Mononuclear cell (primary cell): ENCODE measurements at regions not wholly inside any gene's neighbourhood (a gene's known extent, or its start where the extent isn't known, plus 50 kb on each side); places are given as distances from the start of the nearest gene placed in this dataset.
"Not testable (repeated sequence)": the region's sequence is repeated elsewhere in the genome, so short reads cannot be mapped to it uniquely, and the experiment has no call there.

Experiments
- H3K27me3 ChIP-seq: 2 replicates; pipeline ENCODE4 v1.6.0; 2011; ENCODE audit warnings: low read length, control low read depth; ENCODE audit not compliant: insufficient read depth
- H3K4me1 ChIP-seq: 2 replicates; pipeline ENCODE4 v1.5.1; 2011; ENCODE audit warnings: mild to moderate bottlenecking, low read length, control low read depth; ENCODE audit not compliant: insufficient read depth
- H3K4me3 ChIP-seq: 2 replicates; pipeline ENCODE4 v1.5.1; 2011; ENCODE audit warnings: mild to moderate bottlenecking, low read length, moderate library complexity
- H3K9me3 ChIP-seq: 2 replicates; pipeline ENCODE4 v1.5.1; 2011; ENCODE audit warnings: low read depth, mild to moderate bottlenecking, control low read depth, low read length

DNA sequence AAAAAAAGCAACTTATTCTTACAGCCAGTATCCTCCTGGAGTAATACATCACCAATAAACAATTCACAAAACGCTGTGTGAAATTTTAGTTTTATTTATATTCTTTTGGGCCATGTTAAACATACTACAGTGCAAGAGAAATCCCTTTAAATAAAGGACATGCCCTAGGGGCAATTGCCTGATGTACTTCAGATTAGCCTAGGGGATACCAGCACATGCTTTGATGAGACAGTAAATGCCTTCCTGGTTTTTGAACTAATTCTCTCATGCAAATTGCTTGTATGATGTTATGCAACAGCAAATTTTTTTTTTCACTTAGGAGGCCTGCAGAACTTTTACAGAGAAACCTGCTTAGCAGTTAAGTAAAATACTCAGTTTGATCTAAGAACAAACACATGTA lies 711.9 kb upstream of the FRG1 start:
- Histone ChIP-seq H3K4me3 (no peak overlapping the region), H3K27me3 (no peaks in the 10 kb centered on the region), H3K9me3 (no peaks in the 10 kb centered on the region), H3K4me1 (no peaks in the 10 kb centered on the region)

DNA sequence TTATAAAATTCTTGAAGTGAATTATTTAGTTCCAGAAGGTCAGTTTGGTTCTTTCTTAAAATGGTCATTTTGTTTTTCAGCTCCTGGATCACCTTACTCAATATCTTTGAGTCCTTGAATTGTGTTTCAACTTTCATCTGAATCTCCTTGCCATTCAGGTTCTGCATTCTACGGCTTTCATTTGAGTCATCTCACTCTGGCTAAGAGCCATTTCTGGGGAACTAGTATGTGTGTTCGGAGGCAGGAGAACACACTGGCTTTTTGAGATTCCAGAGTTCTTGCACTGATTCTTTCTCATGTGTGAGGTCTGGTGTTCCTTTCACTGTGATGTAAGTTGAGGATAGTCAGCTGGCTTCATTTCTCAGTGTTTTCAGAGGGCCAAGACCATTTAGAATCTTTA lies 708.4 kb upstream of the FRG1 start:
- H3K4me3 ChIP-seq: no peak overlapping the region
- no peaks in the 10 kb centered on the region for H3K27me3 ChIP-seq
- no peaks in the 10 kb centered on the region for H3K9me3 ChIP-seq
- H3K4me1 ChIP-seq: no peaks in the 10 kb centered on the region

GRCh38 chr4:189233754-189234153 lies 706.9 kb upstream of the FRG1 start:
- not testable (repeated sequence) for H3K4me1 ChIP-seq, H3K27me3 ChIP-seq, H3K4me3 ChIP-seq, H3K9me3 ChIP-seq

- H3K27me3 ChIP-seq, H3K4me3 ChIP-seq, H3K4me1 ChIP-seq, H3K9me3 ChIP-seq: not testable (repeated sequence)
Observed at GRCh38 chr4:189234948-189235347, 705.7 kb upstream of the FRG1 start.

DNA sequence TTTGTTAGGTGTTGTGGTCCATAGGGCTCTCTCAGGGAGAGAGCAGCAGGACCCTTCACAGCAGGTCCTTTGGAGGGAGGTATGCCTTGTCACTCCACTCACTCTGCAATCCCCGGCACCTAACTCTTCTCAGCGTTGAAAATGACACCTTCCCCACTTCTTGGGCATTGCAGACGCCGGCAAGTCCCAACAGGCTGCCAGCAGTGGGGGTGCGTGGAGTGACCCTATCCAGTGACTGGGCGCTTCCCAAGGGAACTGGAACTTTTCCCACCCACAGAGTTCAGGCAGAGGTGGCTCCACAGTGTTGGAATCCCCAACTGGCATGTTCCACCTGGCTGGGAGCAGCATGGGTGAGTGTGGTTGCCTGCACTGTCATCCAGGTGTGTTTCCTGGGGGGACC lies 705.1 kb upstream of the FRG1 start:
- Histone ChIP-seq H3K4me3 (no peak overlapping the region), H3K27me3 (no peaks in the 10 kb centered on the region), H3K4me1 (no peaks in the 10 kb centered on the region), H3K9me3 (no peaks in the 10 kb centered on the region)

DNA sequence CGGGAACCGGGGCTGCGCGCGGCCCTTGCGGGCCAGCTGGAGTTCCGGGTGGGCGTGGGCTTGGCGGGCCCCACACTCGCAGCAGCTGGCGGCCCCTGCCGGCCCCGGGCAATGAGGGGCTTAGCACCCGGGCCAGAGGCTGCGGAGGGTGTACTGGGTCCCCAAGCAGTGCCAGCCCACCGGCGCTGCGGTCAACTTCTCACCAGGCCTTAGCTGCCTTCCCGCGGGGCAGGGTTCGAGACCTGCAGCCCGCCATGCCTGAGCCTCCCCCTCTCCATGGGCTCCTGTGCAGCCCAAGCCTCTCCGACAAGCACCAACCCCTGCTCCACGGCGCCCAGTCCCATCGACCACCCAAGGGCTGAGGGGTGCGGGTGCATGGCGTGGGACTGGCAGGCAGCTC lies 704.4 kb upstream of the FRG1 start:
- not testable (repeated sequence) for H3K27me3 ChIP-seq, H3K4me3 ChIP-seq, H3K4me1 ChIP-seq, H3K9me3 ChIP-seq

- H3K9me3 ChIP-seq: no peaks in the 10 kb centered on the region
- H3K4me1 ChIP-seq: no peaks in the 10 kb centered on the region
- H3K4me3 ChIP-seq: no peak overlapping the region
- H3K27me3 ChIP-seq: no peaks in the 10 kb centered on the region
Observed at GRCh38 chr4:189237340-189237739, 703.3 kb upstream of the FRG1 start.

DNA sequence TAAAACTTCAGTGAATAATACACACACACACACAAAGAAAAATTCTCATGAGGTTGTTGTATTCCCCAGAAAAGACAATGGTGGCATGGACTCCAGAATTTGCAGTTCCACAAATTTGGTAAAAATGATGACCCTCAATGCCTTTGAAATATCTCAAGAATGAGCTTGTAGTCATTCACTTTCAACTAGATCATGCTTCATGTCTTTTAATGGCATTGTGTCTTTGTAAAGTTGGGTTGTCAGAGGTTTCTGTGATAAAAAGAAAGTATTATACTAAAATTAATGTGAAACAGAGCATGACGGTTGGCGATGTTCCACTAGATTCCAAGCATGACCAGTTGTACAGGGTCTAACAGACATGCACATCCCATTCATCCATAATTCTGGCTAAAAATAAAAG lies 685.0 kb upstream of the FRG1 start:
- no peaks in the 10 kb centered on the region for H3K4me1 ChIP-seq
- H3K4me3 ChIP-seq: no peak overlapping the region
- H3K9me3 ChIP-seq: peaks cover 6% of the 10 kb centered on the region
- no peaks in the 10 kb centered on the region for H3K27me3 ChIP-seq

GRCh38 chr4:189261475-189261874 lies 679.2 kb upstream of the FRG1 start:
- Histone ChIP-seq H3K4me3 (no peak overlapping the region), H3K27me3 (no peaks in the 10 kb centered on the region), H3K4me1 (no peaks in the 10 kb centered on the region), H3K9me3 (no peaks in the 10 kb centered on the region)

DNA sequence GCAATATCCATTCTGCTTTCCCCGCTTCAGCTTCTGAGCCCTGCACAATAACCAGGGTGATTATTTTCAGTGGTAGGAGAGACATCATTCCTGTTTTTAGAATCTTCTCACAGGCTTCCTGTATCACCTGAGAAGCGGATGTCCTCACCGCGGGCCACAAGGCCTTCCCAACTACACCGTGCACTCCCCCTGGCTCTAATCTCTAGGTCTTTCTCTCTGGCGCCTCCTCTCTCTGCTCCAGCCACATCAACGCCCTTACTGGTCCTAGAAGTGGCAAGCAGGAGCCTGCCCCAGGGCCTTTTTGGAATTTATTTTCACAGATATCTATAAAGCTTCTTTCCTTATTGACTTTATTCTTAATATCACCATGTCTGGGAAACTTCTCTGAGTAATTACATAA lies 675.2 kb upstream of the FRG1 start:
- Histone ChIP-seq H3K9me3 (no peaks in the 10 kb centered on the region), H3K27me3 (no peaks in the 10 kb centered on the region), H3K4me3 (no peak overlapping the region), H3K4me1 (no peaks in the 10 kb centered on the region)

DNA sequence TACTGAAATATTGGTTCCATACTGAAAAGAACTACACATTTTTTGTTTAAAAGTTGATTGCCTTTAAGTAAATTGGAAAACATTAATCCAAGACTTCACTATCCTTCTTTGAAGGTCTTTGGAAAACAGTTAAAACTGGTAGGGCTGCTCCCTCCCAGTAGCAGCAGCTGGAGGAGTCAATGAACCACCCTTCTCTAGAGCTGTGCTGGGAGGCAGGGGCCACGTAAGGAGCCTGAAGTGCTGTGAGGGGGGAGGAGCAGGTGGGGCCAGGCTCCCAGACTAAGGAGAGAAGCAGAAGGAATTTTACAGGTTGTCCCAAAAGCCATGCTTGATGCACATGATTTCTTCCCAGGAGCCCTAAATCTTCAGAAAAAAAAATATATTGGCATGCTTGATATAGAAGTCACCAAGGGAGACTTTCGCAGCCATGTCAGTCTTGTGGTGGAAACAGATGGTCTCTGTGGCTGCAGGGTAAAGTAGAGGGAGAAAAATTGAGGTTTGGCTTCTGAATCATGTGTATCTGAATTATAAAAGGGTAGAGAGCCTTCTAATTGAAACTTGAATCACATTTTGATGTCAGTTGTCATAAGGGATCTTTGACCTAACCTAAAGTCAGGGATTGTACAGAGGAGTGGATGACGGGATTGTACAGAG lies 673.2 kb upstream of the FRG1 start:
- H3K27me3 ChIP-seq: no peaks in the 10 kb centered on the region

GRCh38 chr4:189278597-189279165 lies 662.0 kb upstream of the FRG1 start:
- no peaks in the 10 kb centered on the region for H3K4me1 ChIP-seq
- H3K4me3 ChIP-seq: no peak overlapping the region
- H3K9me3 ChIP-seq: no peaks in the 10 kb centered on the region

More for the DNA sequence above, 673.2 kb upstream of the FRG1 start:
- Histone ChIP-seq H3K9me3 (no peaks in the 10 kb centered on the region), H3K4me1 (no peaks in the 10 kb centered on the region), H3K4me3 (no peak overlapping the region)

GRCh38 chr4:189279188-189279587 lies 661.5 kb upstream of the FRG1 start:
- H3K27me3 ChIP-seq: no peaks in the 10 kb centered on the region
- H3K9me3 ChIP-seq: no peaks in the 10 kb centered on the region
- no peaks in the 10 kb centered on the region for H3K4me1 ChIP-seq
- H3K4me3 ChIP-seq: no peak overlapping the region

More at GRCh38 chr4:189278597-189279165, 662.0 kb upstream of the FRG1 start:
- H3K27me3 ChIP-seq: no peaks in the 10 kb centered on the region

- H3K4me1 ChIP-seq: no peaks in the 10 kb centered on the region
- H3K27me3 ChIP-seq: no peaks in the 10 kb centered on the region
- no peaks in the 10 kb centered on the region for H3K9me3 ChIP-seq
- no peak overlapping the region for H3K4me3 ChIP-seq
Observed at GRCh38 chr4:189285377-189285776, 655.3 kb upstream of the FRG1 start.

DNA sequence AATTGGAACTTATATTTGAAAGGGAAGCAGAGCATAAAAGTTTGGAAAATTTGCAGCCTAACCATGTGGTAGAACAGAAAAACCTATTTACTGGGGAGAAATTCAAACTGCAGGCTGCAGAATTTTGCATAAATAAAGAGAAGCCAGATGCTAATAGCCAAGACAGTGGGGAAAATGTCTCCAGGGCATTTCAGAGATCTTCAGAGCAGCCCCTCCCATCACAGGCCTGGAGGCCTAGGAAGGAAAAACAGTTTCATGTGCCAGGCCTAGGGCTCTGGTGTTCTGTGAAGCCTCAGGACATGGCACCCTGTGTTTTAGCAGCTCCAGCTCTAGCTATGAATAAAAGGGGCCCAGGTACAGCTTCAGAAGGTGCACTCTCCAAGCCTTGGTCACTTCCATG lies 648.7 kb upstream of the FRG1 start:
- no peaks in the 10 kb centered on the region for H3K4me1 ChIP-seq
- H3K27me3 ChIP-seq: no peaks in the 10 kb centered on the region
- no peak overlapping the region for H3K4me3 ChIP-seq
- no peaks in the 10 kb centered on the region for H3K9me3 ChIP-seq

GRCh38 chr4:189293459-189293858 lies 647.2 kb upstream of the FRG1 start:
- Histone ChIP-seq H3K4me3 (no peak overlapping the region), H3K4me1 (no peaks in the 10 kb centered on the region), H3K9me3 (no peaks in the 10 kb centered on the region), H3K27me3 (no peaks in the 10 kb centered on the region)
